Middle frontal gyrus (tissue), 1 donor: ENCODE measurements at regions not wholly inside any gene's neighbourhood (a gene's known extent, or its start where the extent isn't known, plus 50 kb on each side); places are given as distances from the start of the nearest gene placed in this dataset.

Source experiments
- DNase-seq: peaks from one replicate; pipeline ENCODE4 v3.0.0-alpha.2; 2015; ENCODE audit warnings: low spot score; ENCODE audit errors: extremely low spot score

DNA sequence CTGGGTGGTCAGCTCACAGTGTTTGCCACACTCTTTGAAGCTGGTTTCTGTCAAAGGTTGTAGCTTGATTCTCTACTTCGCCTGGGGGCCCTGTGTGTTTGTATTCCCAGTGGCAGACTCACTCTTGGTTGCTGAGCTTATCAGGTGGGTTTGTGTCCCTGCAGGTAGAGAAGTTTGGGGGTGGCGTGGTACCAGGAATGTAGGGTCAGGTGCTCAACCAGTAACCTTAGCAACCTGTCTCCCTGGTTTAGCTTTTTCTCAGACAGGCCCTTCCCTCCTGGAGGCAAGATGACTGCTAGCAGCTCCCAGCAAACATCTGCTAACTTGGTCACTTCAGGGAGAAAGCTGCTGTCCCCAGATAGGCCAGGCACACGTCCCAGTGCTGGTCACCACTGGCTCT lies 352.2 kb downstream of the AACS start:
- no peak for DNase-seq

DNA sequence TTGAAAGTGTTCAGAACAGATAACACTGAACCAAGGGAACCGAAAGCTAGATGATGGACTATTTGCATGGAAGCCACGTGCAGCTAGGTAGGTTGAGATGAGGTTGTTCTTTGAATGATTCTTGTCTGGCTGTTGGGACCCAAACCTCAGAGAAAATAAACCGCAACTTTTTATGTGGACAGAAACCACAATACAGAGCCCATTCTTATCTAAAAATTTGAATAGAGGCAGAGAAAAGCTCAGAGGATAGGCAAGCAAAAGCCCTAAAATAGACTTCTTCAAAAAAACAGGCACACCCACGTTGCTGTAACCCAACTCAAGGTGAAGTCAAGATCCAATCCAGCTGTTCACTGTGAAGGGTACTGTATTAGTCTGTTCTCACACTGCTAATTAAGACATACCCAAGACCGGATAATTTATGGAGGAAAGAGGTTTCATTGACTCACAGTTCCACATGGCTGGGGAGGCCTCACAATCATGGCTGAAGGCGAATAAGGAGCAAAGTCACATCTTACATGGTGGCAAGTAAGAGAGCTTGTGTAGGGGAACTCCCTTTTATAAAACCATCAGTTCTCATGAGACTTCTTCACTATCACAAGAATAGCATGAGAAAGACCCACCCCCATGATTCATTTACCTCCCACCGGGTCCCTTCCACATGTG lies 353.8 kb downstream of the AACS start:
- no peak for DNase-seq

DNA sequence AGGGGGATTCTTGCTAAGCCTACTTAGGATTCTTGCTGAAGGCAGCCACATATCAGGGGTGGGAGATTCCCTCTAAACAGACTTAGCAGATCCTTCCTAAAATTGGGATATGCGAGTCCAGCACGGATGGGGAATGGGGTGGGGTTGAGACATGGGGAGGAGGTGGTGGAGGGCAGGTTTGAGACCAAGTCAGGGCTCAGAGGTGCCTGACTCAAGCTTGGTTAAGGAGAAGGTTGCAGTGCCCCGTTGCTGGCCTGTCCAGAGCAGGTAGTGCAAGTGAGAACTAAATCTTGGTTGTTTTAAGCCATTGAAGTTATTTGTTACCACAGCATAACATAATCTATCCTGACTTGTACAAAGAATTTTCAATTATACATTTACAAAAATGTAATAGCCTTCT lies 359.7 kb downstream of the AACS start:
- no peak for DNase-seq

DNA sequence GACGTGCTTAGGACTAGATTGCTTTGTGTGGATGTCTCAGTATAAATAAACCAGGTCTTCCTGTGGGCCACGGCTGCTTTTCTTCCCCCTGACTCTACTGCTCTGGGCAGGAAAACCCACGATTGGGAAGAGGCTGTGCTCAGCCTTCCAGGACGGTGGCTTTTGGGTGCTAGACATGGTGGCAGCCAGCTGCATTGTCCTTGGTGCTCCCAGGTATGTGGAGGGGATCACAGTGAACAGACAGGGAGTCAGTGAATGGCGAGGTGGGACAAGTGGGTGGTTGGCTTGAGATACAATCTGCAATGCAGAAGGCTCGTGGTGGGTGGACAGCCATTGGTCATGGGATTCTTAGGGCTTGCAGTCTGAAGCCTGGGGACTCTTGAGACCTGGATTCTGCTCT lies 366.3 kb downstream of the AACS start:
- no peak for DNase-seq

DNA sequence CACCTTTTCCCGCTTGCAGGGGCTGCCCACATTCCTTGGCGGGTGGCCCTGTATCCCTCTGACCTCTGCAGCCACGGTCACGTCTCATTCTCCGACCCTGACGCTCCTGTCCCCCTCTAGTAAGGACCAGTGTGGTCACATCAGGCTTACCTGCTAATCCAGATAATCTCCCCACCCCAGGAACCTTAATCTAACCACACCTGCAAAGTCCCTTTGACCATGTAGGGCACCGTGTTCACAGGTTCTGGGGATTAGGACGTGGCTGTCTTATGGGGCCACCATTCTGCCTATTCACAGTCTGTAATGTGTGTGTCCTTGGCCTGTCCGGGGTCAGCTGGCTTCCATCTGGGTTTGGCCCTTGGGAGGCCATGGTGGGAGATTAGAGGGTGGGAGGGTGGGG lies 368.9 kb downstream of the AACS start:
- DNase-seq, result no peak

DNA sequence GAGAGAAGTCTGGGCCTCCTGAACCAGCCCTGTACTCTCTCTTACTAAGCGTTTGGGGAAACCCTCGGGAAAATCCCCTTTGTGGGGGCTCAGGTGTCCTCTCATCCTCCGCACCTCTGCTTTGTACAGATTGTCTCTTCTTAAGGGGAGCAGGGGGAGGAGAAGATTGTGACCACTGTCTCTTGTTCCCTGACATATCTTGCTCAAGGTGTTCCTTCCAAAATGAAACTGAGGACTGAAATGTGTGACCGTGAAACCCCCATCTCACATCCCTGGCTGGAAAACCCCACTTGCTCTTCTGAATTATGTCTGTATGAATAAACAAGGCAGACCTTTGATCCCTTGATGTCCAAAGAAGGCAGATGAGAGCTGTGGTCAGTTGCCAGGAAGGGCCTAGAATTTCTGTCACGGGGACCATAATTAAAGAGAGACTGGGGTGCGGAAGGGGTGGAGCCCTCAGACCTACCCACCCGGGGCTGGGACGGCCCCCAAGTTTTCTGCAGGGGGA lies 369.8 kb downstream of the AACS start:
- no peak for DNase-seq

- DNase-seq, result no peak
Measured at GRCh38 chr12:125435871-125436270, 370.6 kb downstream of the AACS start.

DNA sequence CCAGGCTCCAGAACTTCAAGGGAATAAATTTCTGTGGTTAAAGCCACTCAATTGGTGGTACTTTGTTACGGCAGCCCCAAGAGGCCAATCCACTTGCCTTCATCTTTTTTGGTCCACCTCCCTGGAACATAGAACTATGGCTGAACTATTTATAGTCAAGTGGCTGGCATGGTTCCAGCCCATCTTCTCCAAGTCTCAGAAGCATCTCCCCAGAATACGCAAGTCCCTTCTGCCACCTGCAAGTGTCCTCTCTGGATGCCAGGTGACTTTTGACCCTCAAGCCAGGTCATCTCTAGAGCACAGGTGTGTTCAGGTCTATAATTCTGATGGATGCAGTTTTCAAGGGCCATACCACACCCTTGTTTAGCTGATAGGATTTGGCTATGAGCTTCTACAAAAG lies 371.5 kb downstream of the AACS start:
- DNase-seq, result no peak

- no peak for DNase-seq
Measured at GRCh38 chr12:125440399-125440798, 375.2 kb downstream of the AACS start.

GRCh38 chr12:125443341-125443740 lies 378.1 kb downstream of the AACS start:
- no peak for DNase-seq

DNA sequence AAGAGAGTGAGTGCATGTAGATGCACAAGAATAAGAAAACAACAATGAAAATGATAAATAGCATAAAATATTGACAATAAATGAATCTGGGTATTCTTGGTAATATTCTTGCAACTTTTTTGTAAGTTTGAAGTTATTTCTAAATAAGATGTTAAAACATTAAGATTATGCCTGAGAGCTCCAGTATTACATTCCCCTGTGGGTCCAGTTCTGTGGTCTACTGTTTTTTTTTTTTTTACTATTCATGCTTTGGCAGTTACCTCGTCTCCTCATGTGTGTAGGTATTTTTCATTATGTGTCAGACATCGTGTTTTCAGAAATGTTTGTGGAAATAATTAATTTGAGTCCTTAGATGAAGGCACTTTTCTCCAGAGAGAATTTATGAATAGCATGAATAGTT lies 386.2 kb downstream of the AACS start:
- no peak for DNase-seq

DNA sequence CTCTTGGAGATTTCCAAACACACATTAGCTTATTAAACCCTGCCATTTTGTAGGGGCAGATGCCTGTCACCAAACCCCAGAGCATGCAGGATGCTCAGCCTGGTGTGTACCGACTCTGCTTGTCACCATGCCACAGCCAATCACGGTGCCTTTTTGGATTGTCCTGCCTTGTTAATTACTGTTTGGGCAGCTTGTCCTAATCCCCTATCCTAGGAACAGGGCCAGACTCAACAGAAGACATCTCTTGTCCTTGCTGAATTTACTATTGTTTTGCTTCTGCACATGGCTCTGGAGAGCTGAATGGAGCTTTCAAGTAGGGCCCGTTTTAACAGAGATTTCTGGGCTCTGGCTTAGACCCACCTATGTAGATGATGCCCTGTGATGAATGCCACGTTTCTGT lies 388.5 kb downstream of the AACS start:
- peak; percentile 74 for DNase-seq

DNA sequence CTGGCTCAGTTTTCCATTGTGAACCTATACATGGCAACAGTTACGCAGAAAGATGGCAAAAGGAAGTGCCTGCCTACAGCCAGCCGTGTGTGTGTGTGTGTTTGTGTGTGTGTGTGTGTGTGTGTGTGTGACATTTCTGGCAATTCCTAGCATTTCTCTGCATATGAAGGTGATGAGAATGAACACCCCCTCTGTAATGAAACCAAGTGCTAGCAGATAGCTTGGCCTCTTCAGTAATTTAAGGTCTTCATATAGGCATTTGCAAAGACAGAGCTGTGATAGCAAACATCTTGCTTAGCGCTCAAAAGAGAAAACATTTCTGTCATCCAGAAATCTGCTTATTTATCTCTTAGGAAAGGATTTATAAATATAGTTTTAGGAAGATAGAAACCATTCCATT lies 389.1 kb downstream of the AACS start:
- DNase-seq, result no peak

GRCh38 chr12:125454786-125455480 lies 389.7 kb downstream of the AACS start:
- no peak for DNase-seq

DNA sequence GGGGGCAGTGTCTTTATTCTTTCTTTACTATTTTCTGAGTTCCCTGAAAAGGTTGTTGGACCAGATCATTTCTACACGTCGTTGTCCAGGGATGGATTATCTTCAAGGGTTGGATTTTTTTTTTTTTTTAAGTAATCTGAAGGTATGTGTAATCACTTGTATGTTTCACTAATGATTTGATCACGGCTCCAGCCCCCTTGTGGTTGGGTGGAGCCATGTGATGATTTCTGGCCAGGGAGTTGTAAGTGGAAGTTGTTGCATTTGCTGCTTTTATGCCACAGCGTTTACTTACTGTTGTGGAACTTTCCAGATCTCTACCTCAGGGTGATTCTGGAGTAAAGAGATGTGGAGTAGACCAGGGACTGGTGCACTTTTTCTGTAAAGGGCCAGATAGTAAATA lies 390.3 kb downstream of the AACS start:
- DNase-seq, result no peak

DNA sequence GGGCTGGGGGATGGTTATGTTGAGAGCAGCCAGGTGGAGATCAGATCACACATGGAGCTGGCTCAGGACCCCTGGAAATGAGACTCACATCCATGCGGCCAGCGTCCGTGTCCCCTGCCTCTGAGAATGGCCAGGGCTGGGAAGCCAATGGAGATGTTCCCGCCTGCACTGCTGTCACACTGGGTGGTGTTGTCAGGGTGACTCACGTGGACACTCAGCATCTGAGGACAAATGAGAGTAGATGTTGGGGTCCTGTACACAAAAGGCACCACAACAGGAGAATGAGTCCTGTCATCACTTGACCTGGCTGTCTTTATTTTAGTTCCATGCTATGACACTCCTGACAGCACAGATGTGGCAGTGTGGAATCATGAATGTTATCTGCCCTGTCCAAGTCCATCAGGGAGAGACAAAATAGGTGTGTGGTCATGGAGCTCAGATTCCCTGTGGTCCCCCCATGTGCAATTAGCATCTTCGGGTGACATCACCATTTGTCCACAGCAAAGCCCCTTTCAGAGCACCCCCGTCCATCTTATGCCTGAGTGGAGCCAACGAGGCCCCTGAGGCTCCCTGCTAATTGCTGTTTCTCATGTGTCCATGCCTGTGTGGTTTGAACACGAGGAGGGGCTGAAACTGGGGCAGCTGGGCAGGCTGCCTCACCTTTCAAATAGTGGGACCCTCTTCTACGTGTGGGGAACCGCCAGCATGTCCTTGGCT lies 393.5 kb downstream of the AACS start:
- no peak for DNase-seq

DNA sequence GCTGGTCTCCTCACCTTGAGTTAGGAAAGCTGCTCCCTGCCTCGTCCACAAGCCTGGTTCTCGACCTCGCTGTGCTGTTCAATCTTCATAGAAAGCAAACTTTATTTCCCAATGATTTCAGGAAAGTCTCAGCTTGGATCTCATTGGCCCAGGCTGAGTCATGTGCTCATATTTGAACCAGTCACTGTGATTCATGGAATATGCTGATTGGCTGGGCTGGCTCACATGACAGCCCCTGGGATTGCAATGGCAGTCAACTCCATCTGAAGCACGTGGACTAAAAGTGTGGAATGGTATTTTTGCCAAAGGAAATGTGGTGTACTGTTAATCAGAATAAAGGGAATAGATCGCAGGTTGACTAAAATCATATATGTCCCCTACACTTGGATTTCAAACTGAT lies 396.6 kb downstream of the AACS start:
- DNase-seq, result no peak

- DNase-seq, result no peak
Measured at GRCh38 chr12:125463386-125463785, 398.2 kb downstream of the AACS start.

GRCh38 chr12:125467363-125467762 lies 402.1 kb downstream of the AACS start:
- no peak for DNase-seq

DNA sequence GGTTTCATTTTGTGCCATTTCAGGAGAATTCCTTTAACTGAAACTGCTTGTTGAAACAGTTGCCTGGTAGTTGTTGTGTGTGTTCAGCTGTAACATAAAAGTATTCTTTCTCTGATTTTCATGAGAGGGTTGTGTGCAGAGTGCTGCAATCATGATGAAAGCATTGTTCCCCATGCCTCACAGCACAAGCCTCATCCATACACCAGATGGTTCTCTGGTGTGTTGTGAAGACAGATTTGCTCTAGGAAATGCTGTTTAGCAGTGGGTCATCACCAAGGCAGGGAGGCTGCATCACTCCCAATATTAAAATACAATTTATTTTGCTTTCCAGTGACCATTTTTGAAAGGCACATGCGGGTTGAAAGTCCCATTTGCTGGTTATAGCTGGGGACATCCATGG lies 404.4 kb downstream of the AACS start:
- DNase-seq, result no peak

- no peak for DNase-seq
Measured at GRCh38 chr12:125470838-125471783, 405.9 kb downstream of the AACS start.
